Umbilical cord (tissue), 1 donor: ENCODE measurements at regions not wholly inside any gene's neighbourhood (a gene's known extent, or its start where the extent isn't known, plus 50 kb on each side); places are given as distances from the start of the nearest gene placed in this dataset.
A peak's percentile ranks its signal among the peaks of the same experiment; 100 is the strongest.

Experiments used
- DNase-seq: peaks from one replicate; pipeline ENCODE4 v3.0.0-alpha.2; 2015; ENCODE audit warnings: low spot score

DNA sequence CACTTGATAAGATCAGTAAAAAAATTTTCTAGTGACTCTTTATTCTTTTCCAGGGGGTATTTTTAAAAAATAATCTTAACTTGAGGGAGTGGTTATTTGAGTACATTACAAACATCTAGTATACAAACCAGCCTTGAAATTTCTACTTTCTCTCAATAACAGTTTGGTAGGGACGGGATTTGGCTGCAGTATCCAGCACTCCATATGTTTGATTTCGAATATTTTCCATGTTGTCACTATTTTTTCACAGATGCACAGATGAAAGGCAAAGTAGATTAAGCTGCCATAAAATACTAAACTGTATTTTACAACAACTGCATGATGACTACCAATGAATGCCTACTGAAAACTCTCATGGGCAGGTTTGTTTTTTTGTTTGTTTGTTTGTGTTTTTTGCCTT is 225.0 kb downstream of the COX7B2 start:
- no peak for DNase-seq

DNA sequence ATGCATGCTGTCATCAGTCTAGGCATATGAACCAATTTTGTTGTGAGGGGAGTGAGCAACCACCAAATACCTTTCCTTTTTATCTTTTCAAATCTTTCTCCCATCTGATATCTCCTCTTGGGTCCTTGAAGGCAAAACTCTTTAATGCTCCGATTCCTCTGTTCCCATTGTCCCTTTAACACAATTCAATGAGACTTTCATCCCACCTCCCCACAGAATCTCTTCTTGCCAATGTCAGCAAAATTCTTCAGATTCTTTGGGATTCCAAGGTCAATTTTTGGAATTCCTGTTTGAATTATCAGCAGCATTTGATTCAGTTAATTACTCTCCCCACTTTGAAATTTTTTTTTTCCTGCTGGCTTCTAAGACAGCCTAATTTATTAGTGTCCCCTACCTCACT is 232.7 kb downstream of the COX7B2 start:
- no peak for DNase-seq

DNA sequence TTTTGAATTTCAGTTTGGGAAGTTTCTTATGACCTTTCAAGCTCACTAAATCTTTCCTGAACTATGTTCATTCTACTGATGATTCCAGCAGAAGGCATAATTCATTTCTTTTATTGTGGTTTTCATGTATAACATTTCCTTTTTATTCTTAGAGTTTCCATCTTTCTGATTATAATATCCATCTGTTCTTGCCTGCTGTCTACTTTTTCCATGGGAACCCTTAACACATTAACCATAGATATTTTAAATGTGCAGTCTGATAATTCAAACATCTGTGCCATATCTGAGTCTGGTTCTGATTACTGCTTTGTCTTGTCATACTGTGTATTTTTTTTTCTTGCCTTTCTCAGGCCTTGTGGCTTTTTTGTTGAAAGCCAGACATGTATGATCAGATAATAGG is 234.7 kb downstream of the COX7B2 start:
- no peak for DNase-seq

DNA sequence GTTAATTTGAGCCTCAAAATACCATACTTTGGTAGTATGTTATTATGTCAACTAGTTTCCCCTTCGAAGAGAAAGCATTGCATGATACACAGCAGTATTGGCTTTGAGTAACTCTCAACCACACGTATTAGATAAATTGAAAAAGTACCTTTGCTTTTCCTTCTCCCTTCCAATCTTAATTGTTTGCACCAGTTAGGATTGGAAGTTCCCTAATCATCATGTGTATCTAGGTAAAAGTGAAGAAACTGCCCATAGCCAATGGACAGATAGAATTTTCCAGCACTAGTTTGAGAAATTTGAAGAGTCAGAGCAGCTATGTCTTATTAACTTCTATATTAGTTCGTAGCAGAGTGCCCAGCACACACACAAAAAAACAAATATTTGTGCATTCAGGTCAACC is 241.3 kb downstream of the COX7B2 start:
- no peak for DNase-seq

DNA sequence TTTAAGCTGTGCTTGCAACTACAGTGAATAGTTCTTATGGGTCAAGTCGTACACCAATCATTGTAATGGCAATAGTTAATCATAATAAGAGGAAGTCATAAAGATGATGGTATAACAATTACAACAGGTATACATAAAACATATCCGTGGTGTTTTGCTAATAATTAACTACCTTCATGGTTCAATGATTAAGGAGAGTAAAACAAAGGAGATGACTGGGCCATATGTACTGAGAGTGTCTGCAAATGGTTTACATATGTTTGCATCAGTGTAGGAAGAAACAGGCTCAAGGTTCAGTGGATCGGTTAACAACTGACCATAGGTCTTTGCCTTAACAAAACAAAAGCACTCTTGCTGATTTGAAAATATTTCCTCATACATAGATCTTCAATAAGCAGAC is 253.0 kb downstream of the COX7B2 start:
- no peak for DNase-seq

DNA sequence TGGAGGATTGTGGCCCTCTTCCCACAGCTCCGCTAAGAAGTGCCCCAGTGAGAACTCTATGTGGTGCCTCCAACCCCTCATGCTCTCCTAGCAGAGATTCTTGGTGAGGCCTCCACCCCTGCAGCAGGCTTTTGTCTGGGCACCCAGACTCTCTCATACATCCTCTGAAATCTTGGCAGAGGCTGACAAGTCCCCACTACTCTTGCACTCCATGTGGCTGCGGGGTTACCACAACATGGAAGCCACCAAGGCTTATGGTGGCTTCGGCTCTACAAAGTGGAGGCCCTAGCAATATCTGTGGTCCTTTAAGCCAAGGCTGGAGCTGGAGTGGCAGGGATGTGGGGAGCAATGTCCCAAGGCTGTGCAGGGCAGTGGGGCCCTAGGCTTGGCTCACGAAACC is 255.2 kb downstream of the COX7B2 start:
- no peak for DNase-seq

DNA sequence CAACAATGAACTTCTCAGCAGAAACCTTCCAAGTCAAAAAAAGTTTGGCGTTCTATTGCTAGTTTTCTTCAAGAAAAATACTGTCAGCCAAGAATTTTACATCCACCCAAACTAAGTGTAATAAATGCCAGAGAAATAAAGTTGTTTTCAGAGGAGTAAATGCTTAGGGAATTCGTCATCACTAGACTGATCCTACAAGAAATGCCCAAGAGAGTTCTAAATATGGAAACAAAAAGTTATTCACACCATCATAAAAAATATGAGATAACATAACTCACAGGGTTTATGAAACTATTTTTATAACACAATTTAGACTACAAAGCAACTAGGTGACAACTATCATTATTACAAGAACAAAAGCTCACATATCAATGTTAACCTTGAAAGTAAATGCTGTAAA is 259.5 kb upstream of the GABRA2 start:
- DNase-seq, result no peak

DNA sequence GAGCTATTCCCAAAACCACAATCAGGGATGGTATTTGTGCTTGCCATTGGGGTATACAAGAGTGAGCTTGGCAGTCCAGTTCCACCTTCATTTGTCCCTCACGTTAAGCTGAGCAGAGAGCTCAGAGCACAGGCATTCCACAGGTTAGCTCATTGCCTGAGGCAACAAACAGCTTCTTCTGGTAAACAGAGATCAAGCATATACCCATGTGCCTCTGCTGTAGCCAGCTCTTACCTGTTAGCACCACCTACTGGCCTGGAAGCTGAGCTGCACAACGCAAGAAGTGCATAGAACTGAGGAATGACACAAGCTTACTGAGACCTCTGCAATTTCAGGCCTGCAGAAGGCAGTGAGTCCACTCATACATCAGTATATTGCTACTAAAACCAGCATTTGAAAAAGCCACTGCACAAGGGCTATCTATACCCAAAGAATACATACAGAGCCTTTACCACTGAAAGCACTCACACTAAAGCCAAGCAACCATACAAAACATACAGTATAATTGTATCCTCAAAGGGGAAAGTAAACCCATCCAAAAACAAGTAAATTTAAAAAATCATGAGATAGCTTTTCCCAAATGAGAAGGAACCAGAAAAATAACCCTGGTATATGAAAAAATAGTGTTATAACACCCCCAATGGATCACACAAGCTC is 258.3 kb upstream of the GABRA2 start:
- DNase-seq, result peak; percentile 14

DNA sequence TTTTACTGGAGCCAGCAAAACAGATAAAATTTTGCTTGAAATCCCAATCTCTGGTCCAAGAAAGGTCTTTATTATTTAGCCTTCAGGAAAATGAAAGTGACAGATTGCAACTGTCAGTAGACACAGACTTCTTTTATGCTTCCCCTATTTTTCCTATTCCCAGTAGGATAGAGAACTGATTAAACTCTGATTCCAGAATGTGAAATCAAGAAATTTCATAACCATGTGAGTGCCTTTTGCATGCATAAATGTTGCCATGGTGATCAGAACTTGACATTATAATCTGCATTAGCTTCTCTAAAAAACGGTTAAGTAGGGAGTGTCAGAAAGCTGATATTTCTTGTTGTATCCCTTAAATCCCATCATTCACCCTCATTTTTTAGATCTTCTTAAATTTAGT is 255.2 kb upstream of the GABRA2 start:
- no peak for DNase-seq
